Smooth muscle cell (in vitro differentiated cells): ENCODE measurements at regions not wholly inside any gene's neighbourhood (a gene's known extent, or its start where the extent isn't known, plus 50 kb on each side); places are given as distances from the start of the nearest gene placed in this dataset.

Experiments used
- DNase-seq: peaks from one replicate; lab custom pipeline; 2025; ENCODE audit not compliant: unreplicated experiment; lab: John Stamatoyannopoulos, UW
- H2AFZ ChIP-seq: fragments of 200-600 bp; sonication (generic); 2 replicates; pipeline ENCODE4 v1.6.0; 2016; ENCODE audit warnings: antibody characterized with exemption, low read depth, mild to moderate bottlenecking
- H3F3A ChIP-seq: fragments of 200-600 bp; sonication (generic); 2 replicates; pipeline ENCODE4 v1.6.0; 2017; ENCODE audit warnings: antibody characterized with exemption, low read depth
- H3K27ac ChIP-seq: fragments of 200-600 bp; sonication (generic); 2 replicates; pipeline ENCODE4 v1.5.1; 2016; ENCODE audit warnings: low read depth, mild to moderate bottlenecking
- H3K27me3 ChIP-seq: fragments of 200-600 bp; sonication (generic); 2 replicates; pipeline ENCODE4 v1.6.1; 2016; ENCODE audit warnings: low read depth, mild to moderate bottlenecking
- H3K36me3 ChIP-seq: fragments of 200-600 bp; sonication (generic); 2 replicates; pipeline ENCODE4 v1.5.1; 2016; ENCODE audit warnings: low read depth
- H3K4me1 ChIP-seq: fragments of 200-600 bp; sonication (generic); 2 replicates; pipeline ENCODE4 v1.5.1; 2016; ENCODE audit warnings: low read depth
- H3K4me2 ChIP-seq: fragments of 200-600 bp; sonication (generic); 2 replicates; pipeline ENCODE4 v1.6.0; 2016; ENCODE audit warnings: mild to moderate bottlenecking
- H3K4me3 ChIP-seq: fragments of 200-600 bp; sonication (generic); 2 replicates; pipeline ENCODE4 v1.5.1; 2016; ENCODE audit warnings: mild to moderate bottlenecking
- H3K79me2 ChIP-seq: fragments of 200-600 bp; sonication (generic); 2 replicates; pipeline ENCODE4 v1.6.0; 2016; ENCODE audit warnings: low read depth, mild to moderate bottlenecking
- H3K9ac ChIP-seq: fragments of 200-600 bp; sonication (generic); 2 replicates; pipeline ENCODE4 v1.6.0; 2016; ENCODE audit warnings: low read depth
- H3K9me3 ChIP-seq: fragments of 200-600 bp; sonication (generic); replicated peaks from 2 replicates; pipeline ENCODE4 v1.5.1; 2016; ENCODE audit warnings: low read depth
- H4K20me1 ChIP-seq: fragments of 200-600 bp; sonication (generic); 2 replicates; pipeline ENCODE4 v1.6.0; 2016; ENCODE audit warnings: low read depth
- CTCF ChIP-seq: fragments of 200-600 bp; sonication (generic); IDR thresholded peaks from 2 replicates; pipeline ENCODE4 v1.5.1; 2017; ENCODE audit warnings: borderline replicate concordance, mild to moderate bottlenecking, antibody characterized with exemption; ENCODE audit not compliant: insufficient read depth, poor library complexity, severe bottlenecking
- WGBS: methylation state at CpG from one replicate; pipeline ENCODE4 v1.1.7; 2016; ENCODE audit warnings: low lambda C conversion rate; 5-methylcytosine and 5-hydroxymethylcytosine counted together

GRCh38 chr21:26397545-26397944 lies 175.5 kb downstream of the CYYR1 start:
- no peak overlapping the region for H3K4me3 ChIP-seq
- H2AFZ ChIP-seq: no peak overlapping the region
- no peak for DNase-seq
- no peaks in the 10 kb centered on the region for H3K27me3 ChIP-seq
- no peaks in the 10 kb centered on the region for H3K36me3 ChIP-seq
- H3K4me1 ChIP-seq: no peaks in the 10 kb centered on the region
- H4K20me1 ChIP-seq: no peaks in the 10 kb centered on the region
- TF ChIP-seq CTCF: no peak
- H3K4me2 ChIP-seq: no peak overlapping the region
- no peaks in the 10 kb centered on the region for H3K9me3 ChIP-seq
- H3K79me2 ChIP-seq: no peaks in the 10 kb centered on the region
- H3K9ac ChIP-seq: no peak overlapping the region
- no peaks in the 10 kb centered on the region for H3F3A ChIP-seq
- no peak overlapping the region for H3K27ac ChIP-seq

- H3K9me3 ChIP-seq: no peaks in the 10 kb centered on the region
- H3K27me3 ChIP-seq: no peaks in the 10 kb centered on the region
- no peak overlapping the region for H3K9ac ChIP-seq
- H3F3A ChIP-seq: no peaks in the 10 kb centered on the region
- no peaks in the 10 kb centered on the region for H4K20me1 ChIP-seq
- no peak overlapping the region for H2AFZ ChIP-seq
- no peak for DNase-seq
- no peaks in the 10 kb centered on the region for H3K79me2 ChIP-seq
- no peaks in the 10 kb centered on the region for H3K36me3 ChIP-seq
- H3K27ac ChIP-seq: no peak overlapping the region
- no peaks in the 10 kb centered on the region for H3K4me1 ChIP-seq
- 89% methylated on average over 7 of the region's 7 CpGs for WGBS
- H3K4me2 ChIP-seq: no peak overlapping the region
- no peak overlapping the region for H3K4me3 ChIP-seq
- TF ChIP-seq CTCF: no peak
Observed at GRCh38 chr21:26394341-26394740, 178.7 kb downstream of the CYYR1 start.

- DNase-seq: no peak
- no peaks in the 10 kb centered on the region for H3K79me2 ChIP-seq
- H2AFZ ChIP-seq: no peak overlapping the region
- TF ChIP-seq CTCF: no peak
- no peak overlapping the region for H3K4me2 ChIP-seq
- no peaks in the 10 kb centered on the region for H4K20me1 ChIP-seq
- 93% methylated on average over 2 of the region's 2 CpGs for WGBS
- H3K27me3 ChIP-seq: no peaks in the 10 kb centered on the region
- no peak overlapping the region for H3K4me3 ChIP-seq
- H3K4me1 ChIP-seq: no peaks in the 10 kb centered on the region
- H3K27ac ChIP-seq: peak overlapping the region; percentile 93
- H3K9me3 ChIP-seq: no peaks in the 10 kb centered on the region
- H3K36me3 ChIP-seq: no peaks in the 10 kb centered on the region
- no peak overlapping the region for H3K9ac ChIP-seq
- no peaks in the 10 kb centered on the region for H3F3A ChIP-seq
Observed at GRCh38 chr21:26391166-26391565, 181.9 kb downstream of the CYYR1 start.

GRCh38 chr21:26389971-26390641 lies 183.0 kb downstream of the CYYR1 start:
- DNase-seq: no peak
- no peak overlapping the region for H3K4me3 ChIP-seq
- WGBS: 28% methylated on average over 6 of the region's 6 CpGs
- H3K79me2 ChIP-seq: no peaks in the 10 kb centered on the region
- peak overlapping the region; percentile 11 for H3K4me2 ChIP-seq
- peak overlapping the region; percentile 67 for H2AFZ ChIP-seq
- H3K27ac ChIP-seq: peak overlapping the region; percentile 93
- H3K9ac ChIP-seq: peak overlapping the region; percentile 64
- no peaks in the 10 kb centered on the region for H3K36me3 ChIP-seq
- no peaks in the 10 kb centered on the region for H3K4me1 ChIP-seq
- no peaks in the 10 kb centered on the region for H4K20me1 ChIP-seq
- no peaks in the 10 kb centered on the region for H3K27me3 ChIP-seq
- TF ChIP-seq CTCF: no peak
- H3F3A ChIP-seq: no peaks in the 10 kb centered on the region
- H3K9me3 ChIP-seq: no peaks in the 10 kb centered on the region
